Vagina (tissue), 2 donors: ENCODE measurements at regions not wholly inside any gene's neighbourhood (a gene's known extent, or its start where the extent isn't known, plus 50 kb on each side); places are given as distances from the start of the nearest gene placed in this dataset.

Experiments
- POLR2A ChIP-seq, 2 donors: fragments of 450-650 bp; IDR thresholded peaks; one replicate each; pipeline ENCODE4 v1.6.1; 2017; ENCODE audit warnings: antibody characterized with exemption in 2 of 2, mild to moderate bottlenecking in 2 of 2, moderate library complexity in 2 of 2
- POLR2AphosphoS5 ChIP-seq, 2 donors: sonication (generic); formaldehyde crosslinking; IDR thresholded peaks; one replicate each; pipeline ENCODE4 v1.9.0; 2017; ENCODE audit warnings: antibody characterized with exemption in 2 of 2, mild to moderate bottlenecking in 2 of 2, low read depth in 1 of 2; ENCODE audit not compliant: insufficient read depth in 1 of 2
- TF ChIP-seq, protein P1 (sequence below), 3 experiments: fragments of 450-650 bp in 2 of 3; fragments of 200-600 bp in 1 of 3; sonication (generic) in 1 of 3; IDR thresholded peaks; one replicate each; pipeline ENCODE4 v1.5.1; 2017 to 2019; ENCODE audit warnings: antibody characterized with exemption in 3 of 3, mild to moderate bottlenecking in 2 of 3, moderate library complexity in 2 of 3

DNA sequence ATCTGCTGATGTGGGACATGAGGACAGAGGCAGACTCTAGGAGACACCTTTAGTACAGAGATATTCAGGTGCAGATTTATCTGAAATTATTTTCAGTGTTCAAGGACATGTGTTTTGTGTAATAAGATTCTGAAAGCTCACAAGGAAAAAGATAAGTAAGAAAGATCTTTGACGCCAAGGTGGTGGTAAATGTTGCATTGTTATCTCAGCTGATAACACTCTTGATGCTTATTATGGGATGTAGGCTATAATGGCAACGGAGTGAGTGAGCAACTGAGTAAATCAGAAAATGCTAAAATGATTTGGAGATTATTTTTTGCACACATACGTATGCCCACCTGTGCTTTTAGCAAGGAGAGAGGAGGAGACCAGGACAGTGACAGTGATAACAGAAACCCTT lies 510.9 kb downstream of the KLF12 start:
- TF ChIP-seq, protein P1, sequence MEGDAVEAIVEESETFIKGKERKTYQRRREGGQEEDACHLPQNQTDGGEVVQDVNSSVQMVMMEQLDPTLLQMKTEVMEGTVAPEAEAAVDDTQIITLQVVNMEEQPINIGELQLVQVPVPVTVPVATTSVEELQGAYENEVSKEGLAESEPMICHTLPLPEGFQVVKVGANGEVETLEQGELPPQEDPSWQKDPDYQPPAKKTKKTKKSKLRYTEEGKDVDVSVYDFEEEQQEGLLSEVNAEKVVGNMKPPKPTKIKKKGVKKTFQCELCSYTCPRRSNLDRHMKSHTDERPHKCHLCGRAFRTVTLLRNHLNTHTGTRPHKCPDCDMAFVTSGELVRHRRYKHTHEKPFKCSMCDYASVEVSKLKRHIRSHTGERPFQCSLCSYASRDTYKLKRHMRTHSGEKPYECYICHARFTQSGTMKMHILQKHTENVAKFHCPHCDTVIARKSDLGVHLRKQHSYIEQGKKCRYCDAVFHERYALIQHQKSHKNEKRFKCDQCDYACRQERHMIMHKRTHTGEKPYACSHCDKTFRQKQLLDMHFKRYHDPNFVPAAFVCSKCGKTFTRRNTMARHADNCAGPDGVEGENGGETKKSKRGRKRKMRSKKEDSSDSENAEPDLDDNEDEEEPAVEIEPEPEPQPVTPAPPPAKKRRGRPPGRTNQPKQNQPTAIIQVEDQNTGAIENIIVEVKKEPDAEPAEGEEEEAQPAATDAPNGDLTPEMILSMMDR (IDR thresholded peaks at IDR 0.05) = no peak
- no peak for TF ChIP-seq POLR2AphosphoS5 (IDR thresholded peaks at IDR 0.05; ENCODE audit: insufficient read depth in 1 of 2, low read depth in 1 of 2)
- no peak for TF ChIP-seq POLR2A (IDR thresholded peaks at IDR 0.05)
